ENCODE measurements at regions not wholly inside any gene's neighbourhood (a gene's known extent, or its start where the extent isn't known, plus 50 kb on each side); places are given as distances from the start of the nearest gene placed in this dataset.

- no peak for TF ChIP-seq POLR2A (IDR thresholded peaks at IDR 0.05; ENCODE audit: low read depth)
- no peak for TF ChIP-seq CTCF (IDR thresholded peaks at IDR 0.05)
- TF ChIP-seq EP300 (IDR thresholded peaks at IDR 0.05): no peak
- TF ChIP-seq POLR2AphosphoS5 (IDR thresholded peaks at IDR 0.05): no peak
Measured at GRCh38 chr13:110820322-110820721, 94.5 kb downstream of the ANKRD10 start.

All from esophagus muscularis mucosa (tissue), 4 donors.